ENCODE measurements at regions not wholly inside any gene's neighbourhood (a gene's known extent, or its start where the extent isn't known, plus 50 kb on each side); places are given as distances from the start of the nearest gene placed in this dataset.

- no peak for DNase-seq (ENCODE audit: low spot score in 2 of 2)
- no peak for ATAC-seq (replicated peaks; ENCODE audit: extremely low read depth, poor library complexity, severe bottlenecking)
- Mint-ChIP-seq H3K9me3 (no peaks in the 10 kb centered on the region), H3K4me1 (peaks cover 8% of the 10 kb centered on the region), H3K4me3 (no peak overlapping the region), H3K27ac (ENCODE audit: low read depth) (no peak overlapping the region), H3K27me3 (peaks cover 9% of the 10 kb centered on the region), H3K36me3 (ENCODE audit: insufficient read depth) (no peaks in the 10 kb centered on the region)
These were observed 166.2 kb downstream of the SEC14L1 start for GRCh38 chr17:77306790-77307478.

- no peak for DNase-seq (ENCODE audit: low spot score in 2 of 2)
- Mint-ChIP-seq H3K4me1 (peaks cover 12% of the 10 kb centered on the region), H3K27ac (ENCODE audit: low read depth) (no peak overlapping the region), H3K27me3 (peaks cover 9% of the 10 kb centered on the region), H3K4me3 (no peak overlapping the region), H3K9me3 (no peaks in the 10 kb centered on the region), H3K36me3 (ENCODE audit: insufficient read depth) (no peaks in the 10 kb centered on the region)
- no peak for ATAC-seq (replicated peaks; ENCODE audit: extremely low read depth, poor library complexity, severe bottlenecking)
These were observed 166.9 kb downstream of the SEC14L1 start for GRCh38 chr17:77307479-77308198.

- ATAC-seq (replicated peaks; ENCODE audit: extremely low read depth, poor library complexity, severe bottlenecking) (no peak), DNase-seq (ENCODE audit: low spot score in 2 of 2) (no peak)
- H3K36me3 Mint-ChIP-seq (ENCODE audit: insufficient read depth), result no peaks in the 10 kb centered on the region
- no peaks in the 10 kb centered on the region for H3K9me3 Mint-ChIP-seq
- H3K27me3 Mint-ChIP-seq, result peaks cover 9% of the 10 kb centered on the region
- peaks cover 12% of the 10 kb centered on the region for H3K4me1 Mint-ChIP-seq
- H3K27ac Mint-ChIP-seq (ENCODE audit: low read depth), result no peak overlapping the region
- no peak overlapping the region for H3K4me3 Mint-ChIP-seq
These were observed 168.3 kb downstream of the SEC14L1 start for GRCh38 chr17:77308861-77309726.

- peaks cover 12% of the 10 kb centered on the region for H3K4me1 Mint-ChIP-seq
- no peak for DNase-seq (ENCODE audit: low spot score in 2 of 2)
- H3K4me3 Mint-ChIP-seq, result no peak overlapping the region
- ATAC-seq (replicated peaks; ENCODE audit: extremely low read depth, poor library complexity, severe bottlenecking), result no peak
- H3K9me3 Mint-ChIP-seq, result no peaks in the 10 kb centered on the region
- H3K36me3 Mint-ChIP-seq (ENCODE audit: insufficient read depth), result no peaks in the 10 kb centered on the region
- H3K27me3 Mint-ChIP-seq, result peaks cover 9% of the 10 kb centered on the region
- no peak overlapping the region for H3K27ac Mint-ChIP-seq (ENCODE audit: low read depth)
These were observed 169.6 kb downstream of the SEC14L1 start for GRCh38 chr17:77310336-77310735.

GRCh38 chr17:77311371-77311981 is 170.7 kb downstream of the SEC14L1 start:
- Mint-ChIP-seq H3K36me3 (ENCODE audit: insufficient read depth) (no peaks in the 10 kb centered on the region), H3K27ac (ENCODE audit: low read depth) (no peak overlapping the region), H3K27me3 (peaks cover 9% of the 10 kb centered on the region), H3K4me3 (no peak overlapping the region), H3K4me1 (peaks cover 12% of the 10 kb centered on the region), H3K9me3 (no peaks in the 10 kb centered on the region)
- no peak for ATAC-seq (replicated peaks; ENCODE audit: extremely low read depth, poor library complexity, severe bottlenecking)
- DNase-seq (ENCODE audit: low spot score in 2 of 2), result no peak

- no peaks in the 10 kb centered on the region for H3K36me3 Mint-ChIP-seq (ENCODE audit: insufficient read depth)
- H3K27me3 Mint-ChIP-seq, result peaks cover 9% of the 10 kb centered on the region
- H3K4me1 Mint-ChIP-seq, result peaks cover 12% of the 10 kb centered on the region
- DNase-seq (ENCODE audit: low spot score in 2 of 2) (no peak), ATAC-seq (replicated peaks; ENCODE audit: extremely low read depth, poor library complexity, severe bottlenecking) (no peak)
- H3K4me3 Mint-ChIP-seq, result no peak overlapping the region
- no peaks in the 10 kb centered on the region for H3K9me3 Mint-ChIP-seq
- no peak overlapping the region for H3K27ac Mint-ChIP-seq (ENCODE audit: low read depth)
These were observed 171.4 kb downstream of the SEC14L1 start for GRCh38 chr17:77312061-77312701.

- H3K9me3 Mint-ChIP-seq, result no peaks in the 10 kb centered on the region
- no peak overlapping the region for H3K4me3 Mint-ChIP-seq
- ATAC-seq (replicated peaks; ENCODE audit: extremely low read depth, poor library complexity, severe bottlenecking) (no peak), DNase-seq (ENCODE audit: low spot score in 2 of 2) (no peak)
- H3K27ac Mint-ChIP-seq (ENCODE audit: low read depth), result no peak overlapping the region
- peaks cover 12% of the 10 kb centered on the region for H3K4me1 Mint-ChIP-seq
- peaks cover 9% of the 10 kb centered on the region for H3K27me3 Mint-ChIP-seq
- no peaks in the 10 kb centered on the region for H3K36me3 Mint-ChIP-seq (ENCODE audit: insufficient read depth)
These were observed 172.2 kb downstream of the SEC14L1 start for GRCh38 chr17:77312786-77313599.

GRCh38 chr17:77313831-77314230 is 173.1 kb downstream of the SEC14L1 start:
- Mint-ChIP-seq H3K27me3 (peaks cover 9% of the 10 kb centered on the region), H3K27ac (ENCODE audit: low read depth) (no peak overlapping the region), H3K36me3 (ENCODE audit: insufficient read depth) (no peaks in the 10 kb centered on the region), H3K4me3 (no peak overlapping the region), H3K9me3 (no peaks in the 10 kb centered on the region), H3K4me1 (peaks cover 12% of the 10 kb centered on the region)
- DNase-seq (ENCODE audit: low spot score in 2 of 2) (no peak), ATAC-seq (replicated peaks; ENCODE audit: extremely low read depth, poor library complexity, severe bottlenecking) (no peak)

- peaks cover 2% of the 10 kb centered on the region for H3K27me3 Mint-ChIP-seq
- H3K4me1 Mint-ChIP-seq, result peaks cover 19% of the 10 kb centered on the region
- ATAC-seq (replicated peaks; ENCODE audit: extremely low read depth, poor library complexity, severe bottlenecking), result no peak
- no peaks in the 10 kb centered on the region for H3K36me3 Mint-ChIP-seq (ENCODE audit: insufficient read depth)
- no peak overlapping the region for H3K27ac Mint-ChIP-seq (ENCODE audit: low read depth)
- no peak for DNase-seq (ENCODE audit: low spot score in 2 of 2)
- no peaks in the 10 kb centered on the region for H3K9me3 Mint-ChIP-seq
- no peak overlapping the region for H3K4me3 Mint-ChIP-seq
These were observed 173.8 kb downstream of the SEC14L1 start for GRCh38 chr17:77314601-77315000.

GRCh38 chr17:77315010-77315409 is 174.2 kb downstream of the SEC14L1 start:
- Mint-ChIP-seq H3K27me3 (no peaks in the 10 kb centered on the region), H3K36me3 (ENCODE audit: insufficient read depth) (no peaks in the 10 kb centered on the region), H3K4me3 (no peak overlapping the region), H3K4me1 (peaks cover 22% of the 10 kb centered on the region), H3K9me3 (no peaks in the 10 kb centered on the region), H3K27ac (ENCODE audit: low read depth) (no peak overlapping the region)
- ATAC-seq (replicated peaks; ENCODE audit: extremely low read depth, poor library complexity, severe bottlenecking), result no peak
- no peak for DNase-seq (ENCODE audit: low spot score in 2 of 2)

GRCh38 chr17:77315551-77316190 is 174.9 kb downstream of the SEC14L1 start:
- Mint-ChIP-seq H3K9me3 (no peaks in the 10 kb centered on the region), H3K4me3 (no peak overlapping the region), H3K27me3 (no peaks in the 10 kb centered on the region), H3K27ac (ENCODE audit: low read depth) (no peak overlapping the region), H3K36me3 (ENCODE audit: insufficient read depth) (no peaks in the 10 kb centered on the region), H3K4me1 (peaks cover 22% of the 10 kb centered on the region)
- ATAC-seq (replicated peaks; ENCODE audit: extremely low read depth, poor library complexity, severe bottlenecking) (no peak), DNase-seq (ENCODE audit: low spot score in 2 of 2) (no peak)
